BE2C (cell line): ENCODE measurements at regions not wholly inside any gene's neighbourhood (a gene's known extent, or its start where the extent isn't known, plus 50 kb on each side); places are given as distances from the start of the nearest gene placed in this dataset.

Source experiments
- DNase-seq: peaks from one replicate; pipeline ENCODE4 v3.0.0-alpha.2; 2020
- H3K27me3 ChIP-seq: fragments of 250-450 bp; sonication (Bioruptor Pico); 2 replicates; pipeline ENCODE4 v1.5.1; 2020; ENCODE audit warnings: mild to moderate bottlenecking
- H3K36me3 ChIP-seq: fragments of 250-450 bp; sonication (Bioruptor Pico); 2 replicates; pipeline ENCODE4 v1.5.1; 2020; ENCODE audit warnings: mild to moderate bottlenecking
- H3K4me1 ChIP-seq: fragments of 250-450 bp; sonication (Bioruptor Pico); 2 replicates; pipeline ENCODE4 v1.5.1; 2020
- H3K4me3 ChIP-seq: 2 replicates; pipeline ENCODE4 v1.5.1; 2011; ENCODE audit warnings: low read depth, low read length
- H3K9me3 ChIP-seq: fragments of 250-450 bp; sonication (Bioruptor Pico); 2 replicates; pipeline ENCODE4 v1.5.1; 2020
- TF ChIP-seq, protein P1 (sequence below): IDR thresholded peaks from 2 replicates; pipeline ENCODE4 v1.5.1; 2012; ENCODE audit warnings: mild to moderate bottlenecking, low read depth, low read length

GRCh38 chr22:48270731-48271130 is 1508.3 kb downstream of the TBC1D22A start:
- H3K4me3 ChIP-seq, result no peak overlapping the region

DNA sequence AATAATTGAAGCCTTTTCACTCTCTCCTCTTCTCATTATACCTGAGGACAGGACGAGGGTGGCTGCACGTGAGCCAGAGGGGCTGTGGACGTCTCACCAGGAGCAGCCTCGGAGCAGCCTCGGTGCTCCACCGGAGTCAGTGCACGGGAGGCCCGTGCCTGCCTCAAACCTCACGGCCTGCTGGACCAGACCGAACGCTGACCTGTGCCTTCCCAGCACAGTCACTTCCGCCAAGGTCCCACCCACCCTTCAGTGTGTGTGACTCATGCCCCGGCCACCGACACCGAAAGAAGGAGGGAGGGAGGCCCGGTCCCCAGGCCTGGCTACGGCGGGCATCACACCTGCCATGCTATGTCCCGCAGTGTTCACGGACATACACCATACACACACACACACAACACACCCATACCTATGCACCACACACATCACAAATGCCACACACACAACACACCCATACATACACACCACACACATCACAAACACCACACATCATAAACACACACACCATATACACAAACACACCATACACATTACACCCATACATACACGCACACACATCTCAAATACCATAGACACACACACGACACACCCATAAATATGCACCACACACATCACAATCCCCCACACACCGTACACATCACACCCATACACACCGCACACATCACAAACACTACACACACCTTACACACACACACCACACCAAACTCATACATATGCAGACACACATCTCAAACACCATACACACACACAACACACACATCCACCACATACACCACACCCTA is 1506.5 kb downstream of the TBC1D22A start:
- H3K27me3 ChIP-seq, result no peaks in the 10 kb centered on the region
- H3K4me3 ChIP-seq, result no peak overlapping the region
- no peaks in the 10 kb centered on the region for H3K36me3 ChIP-seq
- TF ChIP-seq, protein P1, sequence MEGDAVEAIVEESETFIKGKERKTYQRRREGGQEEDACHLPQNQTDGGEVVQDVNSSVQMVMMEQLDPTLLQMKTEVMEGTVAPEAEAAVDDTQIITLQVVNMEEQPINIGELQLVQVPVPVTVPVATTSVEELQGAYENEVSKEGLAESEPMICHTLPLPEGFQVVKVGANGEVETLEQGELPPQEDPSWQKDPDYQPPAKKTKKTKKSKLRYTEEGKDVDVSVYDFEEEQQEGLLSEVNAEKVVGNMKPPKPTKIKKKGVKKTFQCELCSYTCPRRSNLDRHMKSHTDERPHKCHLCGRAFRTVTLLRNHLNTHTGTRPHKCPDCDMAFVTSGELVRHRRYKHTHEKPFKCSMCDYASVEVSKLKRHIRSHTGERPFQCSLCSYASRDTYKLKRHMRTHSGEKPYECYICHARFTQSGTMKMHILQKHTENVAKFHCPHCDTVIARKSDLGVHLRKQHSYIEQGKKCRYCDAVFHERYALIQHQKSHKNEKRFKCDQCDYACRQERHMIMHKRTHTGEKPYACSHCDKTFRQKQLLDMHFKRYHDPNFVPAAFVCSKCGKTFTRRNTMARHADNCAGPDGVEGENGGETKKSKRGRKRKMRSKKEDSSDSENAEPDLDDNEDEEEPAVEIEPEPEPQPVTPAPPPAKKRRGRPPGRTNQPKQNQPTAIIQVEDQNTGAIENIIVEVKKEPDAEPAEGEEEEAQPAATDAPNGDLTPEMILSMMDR, result no peak
- H3K9me3 ChIP-seq, result peaks cover 5% of the 10 kb centered on the region
- H3K4me1 ChIP-seq, result no peaks in the 10 kb centered on the region
- DNase-seq, result no peak

More at GRCh38 chr22:48270731-48271130, 1508.3 kb downstream of the TBC1D22A start:
- TF ChIP-seq, protein P1, result no peak
- DNase-seq, result no peak
- no peaks in the 10 kb centered on the region for H3K27me3 ChIP-seq
- H3K4me1 ChIP-seq, result no peaks in the 10 kb centered on the region
- H3K36me3 ChIP-seq, result no peaks in the 10 kb centered on the region
- peaks cover 5% of the 10 kb centered on the region; the same call in 1 of the 2 replicates for H3K9me3 ChIP-seq

DNA sequence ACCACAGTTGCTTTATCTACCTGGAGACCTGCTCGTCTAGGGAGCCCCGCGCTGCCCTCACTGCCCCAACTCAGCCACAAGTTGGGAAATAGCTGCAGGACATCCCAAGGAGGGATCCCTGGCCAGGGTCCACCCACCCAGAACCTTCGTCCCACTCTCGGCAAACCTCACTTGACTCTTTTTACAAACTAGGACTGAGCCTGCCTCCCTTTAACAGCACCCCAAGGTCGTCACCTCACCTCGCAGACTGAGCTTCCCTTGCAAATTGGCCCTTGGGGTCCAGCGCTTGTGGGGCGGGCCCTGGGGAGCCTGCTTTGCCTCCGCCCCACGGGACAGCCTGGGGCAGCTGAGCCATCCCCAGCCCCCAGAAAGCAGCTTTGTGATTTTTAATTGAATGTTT is 1505.8 kb downstream of the TBC1D22A start:
- H3K4me3 ChIP-seq, result no peak overlapping the region
- H3K36me3 ChIP-seq, result no peaks in the 10 kb centered on the region
- no peaks in the 10 kb centered on the region for H3K4me1 ChIP-seq
- H3K27me3 ChIP-seq, result no peaks in the 10 kb centered on the region
- TF ChIP-seq, protein P1, result no peak
- H3K9me3 ChIP-seq, result peaks cover 5% of the 10 kb centered on the region
- DNase-seq, result no peak

GRCh38 chr22:48267681-48268080 is 1505.2 kb downstream of the TBC1D22A start:
- no peaks in the 10 kb centered on the region for H3K27me3 ChIP-seq
- H3K4me3 ChIP-seq, result no peak overlapping the region
- no peaks in the 10 kb centered on the region for H3K4me1 ChIP-seq
- H3K9me3 ChIP-seq, result peaks cover 5% of the 10 kb centered on the region
- TF ChIP-seq, protein P1, result no peak
- no peaks in the 10 kb centered on the region for H3K36me3 ChIP-seq
- DNase-seq, result no peak

DNA sequence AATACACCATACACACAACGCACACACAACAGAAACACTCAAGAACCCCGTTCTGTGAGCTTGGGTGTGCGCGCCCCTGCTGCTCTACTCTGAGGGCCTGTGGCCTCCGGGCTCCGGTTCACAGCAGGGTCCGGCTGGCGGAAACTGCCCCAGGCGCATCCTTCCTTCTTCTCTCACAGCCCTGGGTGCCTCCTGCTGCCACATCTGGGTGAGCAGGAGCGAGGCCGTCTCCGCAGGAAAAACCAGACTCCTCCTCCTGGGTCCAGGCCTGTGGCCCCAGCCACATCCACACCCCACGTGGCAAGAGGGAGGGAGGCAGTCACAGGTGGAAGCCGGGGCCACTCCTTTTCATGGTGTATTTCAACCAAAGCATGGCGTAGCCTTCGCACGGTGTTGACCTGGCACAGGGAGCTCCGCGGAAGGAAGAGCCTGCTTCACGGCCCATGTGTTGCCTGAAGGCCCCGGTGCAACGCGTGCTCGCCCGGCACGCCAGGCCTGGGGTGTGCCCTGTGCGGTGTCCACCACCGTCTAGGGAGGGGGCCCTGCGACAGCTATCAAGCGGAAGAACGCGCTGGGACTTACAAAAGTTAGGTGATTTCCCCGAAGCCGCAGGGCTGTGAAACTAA is 1502.7 kb downstream of the TBC1D22A start:
- no peak for DNase-seq
- no peaks in the 10 kb centered on the region for H3K36me3 ChIP-seq
- H3K9me3 ChIP-seq, result peaks cover 5% of the 10 kb centered on the region
- TF ChIP-seq, protein P1, result no peak
- H3K27me3 ChIP-seq, result no peaks in the 10 kb centered on the region
- no peaks in the 10 kb centered on the region for H3K4me1 ChIP-seq
- H3K4me3 ChIP-seq, result no peak overlapping the region

- H3K4me1 ChIP-seq, result no peaks in the 10 kb centered on the region
- TF ChIP-seq, protein P1, result no peak
- no peaks in the 10 kb centered on the region for H3K36me3 ChIP-seq
- H3K27me3 ChIP-seq, result no peaks in the 10 kb centered on the region
- DNase-seq, result no peak
- H3K4me3 ChIP-seq, result no peak overlapping the region
- H3K9me3 ChIP-seq, result peaks cover 7% of the 10 kb centered on the region
Measured at GRCh38 chr22:48264586-48264985, 1502.1 kb downstream of the TBC1D22A start.
